Right forelimb (tissue), 1 donor: ENCODE measurements at regions not wholly inside any gene's neighbourhood (a gene's known extent, or its start where the extent isn't known, plus 50 kb on each side); places are given as distances from the start of the nearest gene placed in this dataset.

Source experiments
- DNase-seq: peaks from one replicate; pipeline ENCODE4 v3.0.0-alpha.2; 2018

DNA sequence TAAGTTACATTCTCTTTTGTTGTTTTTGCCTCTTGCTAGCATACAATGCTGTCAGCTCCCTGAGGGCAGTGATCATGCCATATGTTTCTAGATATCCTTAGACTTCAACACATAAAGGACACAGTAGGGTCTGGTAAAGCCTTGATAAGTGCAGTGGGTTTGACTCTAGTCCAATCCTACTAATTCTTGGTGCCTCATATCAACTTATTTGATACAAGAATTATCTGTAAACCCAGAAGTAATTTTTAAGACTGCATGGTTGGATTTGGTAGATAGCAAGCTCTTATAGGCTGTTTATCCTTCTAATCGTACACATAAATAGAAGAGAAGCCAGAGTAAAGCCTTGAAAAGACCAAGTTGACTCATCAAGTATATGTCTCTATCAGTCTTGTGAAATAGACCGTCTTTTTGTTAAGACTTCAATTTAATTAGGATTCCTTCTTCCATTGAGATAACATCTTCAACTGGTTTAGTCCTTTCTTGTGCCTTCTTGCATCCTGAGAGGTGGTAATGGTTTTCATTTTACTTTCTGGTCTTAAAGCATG, 265.6 kb upstream of the CDIN1 start:
- DNase-seq = no peak

GRCh38 chr15:36315649-36316048, 263.8 kb upstream of the CDIN1 start:
- no peak for DNase-seq

GRCh38 chr15:36323615-36324014, 255.8 kb upstream of the CDIN1 start:
- DNase-seq = no peak

GRCh38 chr15:36325206-36325605, 254.2 kb upstream of the CDIN1 start:
- no peak for DNase-seq

GRCh38 chr15:36329592-36329991, 249.8 kb upstream of the CDIN1 start:
- no peak for DNase-seq

GRCh38 chr15:36330598-36330997, 248.8 kb upstream of the CDIN1 start:
- DNase-seq = no peak

DNA sequence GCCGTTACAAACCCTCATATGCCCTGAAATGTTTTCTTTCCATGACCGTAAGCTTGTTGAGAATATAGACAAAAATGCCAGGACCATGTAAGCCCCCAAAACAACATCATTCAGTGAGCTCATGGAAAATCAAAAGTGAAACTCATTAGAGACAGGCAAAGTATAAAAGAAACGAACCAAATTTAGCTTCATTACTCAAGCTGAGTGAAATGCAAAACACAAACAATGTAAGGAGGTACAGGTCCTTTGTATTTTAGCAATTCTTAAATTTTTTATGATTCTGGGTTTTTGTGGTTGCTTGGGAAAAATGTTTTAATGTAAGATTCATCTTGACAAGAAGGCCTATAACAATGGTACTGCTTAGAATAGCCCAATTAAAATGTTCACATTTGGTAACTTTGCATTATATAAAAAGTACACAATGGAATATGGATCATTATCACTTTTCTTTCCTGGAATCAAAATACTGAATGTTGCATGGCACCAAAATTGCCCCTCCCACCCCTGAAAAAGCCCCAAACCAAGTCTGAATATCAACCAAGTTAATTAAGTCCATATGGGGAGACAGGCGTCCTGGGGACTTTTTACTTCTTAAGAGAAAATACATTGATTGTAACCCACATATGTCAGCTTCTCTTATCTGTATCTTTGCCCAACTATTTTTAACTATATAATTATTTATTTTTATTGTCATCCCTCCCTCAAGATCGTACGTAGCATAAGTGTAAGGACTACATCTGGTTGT, 247.7 kb upstream of the CDIN1 start:
- no peak for DNase-seq

DNA sequence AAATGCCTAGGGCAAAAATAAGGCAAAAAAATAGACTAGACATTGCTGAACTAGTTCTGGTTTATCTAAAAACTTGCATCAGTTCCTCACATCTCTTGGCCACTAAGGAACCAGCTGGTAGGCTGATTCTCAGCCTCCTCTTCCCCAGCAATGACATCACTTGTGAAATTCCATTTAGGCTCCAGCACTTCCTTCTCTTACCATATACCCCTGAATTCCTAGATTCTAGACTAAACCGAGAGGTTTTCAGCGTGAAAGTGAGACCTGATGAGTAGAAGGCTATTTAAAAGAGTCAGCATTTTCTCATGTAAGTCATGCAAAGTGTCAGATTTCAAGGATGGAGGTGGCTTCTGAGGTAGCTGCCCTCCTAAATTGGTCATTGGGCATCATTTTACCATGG, 247.1 kb upstream of the CDIN1 start:
- no peak for DNase-seq

- DNase-seq = no peak
Measured at GRCh38 chr15:36332896-36333295, 246.5 kb upstream of the CDIN1 start.

DNA sequence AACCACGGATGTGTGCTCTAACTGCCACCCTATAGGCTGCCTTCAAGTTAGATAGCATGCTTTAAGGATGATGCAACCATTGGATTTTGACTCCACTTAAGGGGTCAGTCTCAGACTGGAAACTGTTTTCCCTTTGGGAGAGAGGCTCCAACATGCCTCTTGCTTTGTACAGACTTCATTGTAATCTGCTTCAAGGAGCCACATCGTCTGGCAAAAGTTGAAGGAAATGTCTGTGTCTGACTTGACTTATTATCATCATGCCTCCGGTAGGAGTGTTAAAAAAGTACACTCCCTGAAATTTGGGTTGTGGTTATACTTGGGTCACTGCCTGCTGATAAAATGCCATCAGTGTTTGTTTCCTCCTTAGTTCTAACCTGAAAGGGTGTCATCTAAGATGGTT, 245.4 kb upstream of the CDIN1 start:
- no peak for DNase-seq

- no peak for DNase-seq
Measured at GRCh38 chr15:36335224-36335623, 244.2 kb upstream of the CDIN1 start.

DNA sequence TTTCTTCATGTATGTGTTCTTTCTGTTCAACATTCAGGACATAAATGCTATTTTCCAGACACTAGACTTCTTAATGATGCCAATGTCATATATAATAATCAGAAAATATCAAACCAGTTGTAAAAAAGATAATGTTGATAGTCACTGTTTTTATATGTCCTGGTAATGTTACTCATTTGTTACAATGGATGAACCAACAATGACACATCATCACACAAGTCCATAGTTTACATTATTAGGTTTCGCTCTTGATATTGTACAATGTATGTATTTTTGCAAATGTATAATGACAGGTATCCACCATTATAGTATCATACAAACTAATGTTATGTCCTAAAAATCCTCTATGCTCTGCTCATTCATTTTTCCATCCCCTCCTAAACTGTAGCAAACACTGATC, 243.8 kb upstream of the CDIN1 start:
- no peak for DNase-seq

GRCh38 chr15:36344887-36345286, 234.5 kb upstream of the CDIN1 start:
- DNase-seq = no peak

GRCh38 chr15:36347272-36347858, 232.1 kb upstream of the CDIN1 start:
- DNase-seq = no peak

GRCh38 chr15:36356466-36356865, 223.0 kb upstream of the CDIN1 start:
- DNase-seq = no peak

DNA sequence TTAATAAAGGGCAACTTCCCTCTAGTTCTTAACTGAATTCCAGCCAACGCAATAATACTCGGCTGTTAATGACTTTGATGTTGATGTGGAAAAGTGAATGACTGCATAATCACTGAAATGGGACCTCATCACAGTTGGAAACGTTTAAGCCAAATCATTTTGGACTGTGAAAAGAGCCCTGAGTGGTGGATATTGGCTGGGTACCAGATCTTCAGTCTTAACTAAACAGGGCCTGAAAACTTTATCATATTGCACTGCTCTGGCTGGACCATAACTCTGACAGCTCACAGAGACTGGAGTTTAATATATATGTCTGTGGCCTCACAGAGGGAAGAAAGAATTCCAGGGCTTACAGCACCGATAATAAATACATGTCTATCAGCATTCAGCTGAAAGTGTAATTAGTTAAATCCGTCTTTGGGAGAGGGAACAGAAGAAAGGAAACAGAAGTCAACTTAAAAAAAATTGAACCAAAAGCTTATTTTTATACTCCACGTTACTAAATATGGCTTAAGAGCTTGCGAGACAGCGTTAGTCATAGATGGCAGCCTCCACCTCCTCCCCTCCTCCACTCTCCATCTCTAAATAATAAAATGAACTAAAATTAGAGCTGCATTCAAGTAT, 222.3 kb upstream of the CDIN1 start:
- no peak for DNase-seq

GRCh38 chr15:36358094-36358493, 221.3 kb upstream of the CDIN1 start:
- DNase-seq = no peak

GRCh38 chr15:36358523-36358922, 220.9 kb upstream of the CDIN1 start:
- no peak for DNase-seq

- DNase-seq = no peak
Measured at GRCh38 chr15:36359286-36359685, 220.1 kb upstream of the CDIN1 start.

GRCh38 chr15:36361351-36361870, 218.0 kb upstream of the CDIN1 start:
- DNase-seq = no peak

DNA sequence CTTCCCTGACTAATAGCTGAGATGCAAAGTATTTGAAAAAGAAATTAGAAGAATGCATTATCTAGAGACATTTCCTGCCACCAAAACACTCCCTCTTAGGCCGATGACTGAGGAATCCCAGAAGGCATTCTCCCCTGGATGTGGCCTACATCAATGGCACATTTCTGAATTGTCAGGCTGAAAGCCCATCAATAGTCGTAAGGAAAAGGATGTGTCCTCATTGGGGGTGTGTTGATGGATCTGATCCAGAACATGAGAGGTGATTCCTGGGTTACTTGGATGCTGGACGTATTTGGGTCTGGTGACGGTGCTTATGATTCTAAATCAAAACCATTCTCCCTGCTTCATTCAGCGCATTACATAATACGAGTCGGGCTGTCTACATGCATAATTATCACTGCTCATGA, 216.9 kb upstream of the CDIN1 start:
- no peak for DNase-seq

DNA sequence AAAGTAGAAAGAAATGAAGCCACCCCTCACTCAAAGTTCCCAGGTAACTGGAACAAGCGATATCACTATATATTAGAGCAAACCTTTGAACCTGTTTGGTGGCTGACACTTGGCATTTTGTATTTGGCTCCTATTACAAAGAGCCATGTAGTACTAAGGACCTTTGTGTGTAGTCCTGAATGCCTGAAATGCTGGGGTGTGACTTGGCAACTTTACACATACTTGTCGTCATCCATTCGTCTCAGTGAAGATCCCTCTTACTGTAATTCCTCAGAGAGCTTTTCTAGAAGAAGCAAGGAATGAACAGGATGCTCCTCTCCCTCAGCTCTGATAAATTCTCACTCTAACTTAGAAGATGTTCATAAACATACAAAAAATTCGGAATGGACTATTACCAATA, 216.1 kb upstream of the CDIN1 start:
- no peak for DNase-seq

DNA sequence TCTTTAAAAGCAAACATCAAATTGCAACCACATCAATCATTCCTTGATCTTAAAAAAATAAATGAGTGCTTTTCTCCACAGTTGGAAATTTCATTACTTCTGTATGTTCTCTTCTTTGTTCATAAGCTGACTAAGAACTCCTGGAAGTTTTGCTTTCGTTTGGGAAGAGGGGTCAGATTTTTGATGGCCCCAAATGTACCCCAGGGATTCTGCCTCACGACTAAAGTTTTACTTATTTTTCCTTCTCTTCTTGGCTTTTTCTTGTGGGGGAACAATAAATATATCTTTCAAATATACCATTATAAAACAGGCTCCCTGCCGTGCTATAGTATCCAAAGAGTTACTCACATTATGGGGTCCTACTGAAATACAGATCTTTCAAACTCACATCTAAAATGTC, 215.0 kb upstream of the CDIN1 start:
- no peak for DNase-seq

GRCh38 chr15:36365963-36366362, 213.5 kb upstream of the CDIN1 start:
- DNase-seq = no peak
